HG03354 (cell line): ENCODE measurements at regions not wholly inside any gene's neighbourhood (a gene's known extent, or its start where the extent isn't known, plus 50 kb on each side); places are given as distances from the start of the nearest gene placed in this dataset.

Experiments
- ATAC-seq: cut with Tn5 transposase; IDR thresholded peaks from one replicate; pipeline ENCODE4 v1.9.1; 2021; ENCODE audit warnings: mild to moderate bottlenecking; ENCODE audit not compliant: unreplicated experiment, poor library complexity, severe bottlenecking

DNA sequence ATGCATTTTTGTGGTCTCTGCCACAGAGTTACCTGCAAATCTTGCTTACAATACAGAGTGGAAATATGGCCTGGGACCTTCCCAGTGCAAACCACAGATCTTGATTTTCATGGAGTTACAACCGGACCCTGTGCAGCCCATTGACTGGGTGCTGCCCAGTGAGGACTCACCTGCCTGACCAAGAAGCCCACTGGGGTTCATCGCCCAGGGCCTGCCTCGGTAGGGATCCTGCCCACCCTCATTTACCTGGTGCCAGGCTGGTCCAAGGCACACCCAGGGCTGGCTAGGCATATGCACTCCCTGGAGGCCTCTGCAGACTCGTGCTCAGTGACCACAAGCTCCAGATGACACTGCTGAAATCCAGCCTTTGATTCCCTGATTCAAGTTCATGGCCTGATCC is 572.7 kb downstream of the NPHP4 start:
- ATAC-seq, result no peak

DNA sequence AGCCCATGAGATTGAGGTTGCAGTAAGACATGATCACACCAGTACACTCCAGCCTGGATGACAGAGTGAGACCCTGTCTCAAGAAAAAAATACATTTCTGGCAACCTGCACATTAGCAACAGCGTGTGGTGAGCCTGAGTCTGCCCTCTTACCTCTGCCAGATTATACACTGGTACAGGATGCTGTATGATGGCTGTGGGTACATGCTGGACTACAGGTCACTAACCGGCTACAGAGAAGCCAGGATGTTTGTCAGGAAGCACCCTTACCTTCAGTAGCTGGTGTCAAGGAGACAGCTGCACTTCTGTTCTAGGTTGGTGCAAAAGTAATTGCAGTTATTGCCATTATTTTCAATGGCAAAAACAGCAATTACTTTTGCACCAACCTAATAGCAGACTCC is 575.7 kb downstream of the NPHP4 start:
- no peak for ATAC-seq

DNA sequence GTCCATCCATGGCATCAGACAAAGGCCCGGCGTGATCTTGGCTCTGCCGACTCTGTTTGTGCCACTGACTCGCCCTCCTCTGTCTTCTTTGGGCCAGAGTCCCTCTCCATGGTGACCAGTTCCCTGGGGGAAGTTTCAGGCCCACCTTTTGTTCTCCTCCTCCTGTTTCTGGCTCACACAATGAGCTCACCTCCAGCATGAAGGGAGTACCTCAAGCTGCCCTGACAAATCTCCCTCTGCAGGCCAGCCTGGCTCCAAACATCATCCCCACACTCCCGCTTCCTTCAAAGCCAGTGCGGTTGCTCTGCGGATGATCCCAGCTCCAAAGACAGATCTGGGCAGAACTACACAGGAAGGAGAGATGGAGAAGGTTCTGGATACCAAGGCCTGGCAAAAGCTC is 576.6 kb downstream of the NPHP4 start:
- ATAC-seq, result no peak

DNA sequence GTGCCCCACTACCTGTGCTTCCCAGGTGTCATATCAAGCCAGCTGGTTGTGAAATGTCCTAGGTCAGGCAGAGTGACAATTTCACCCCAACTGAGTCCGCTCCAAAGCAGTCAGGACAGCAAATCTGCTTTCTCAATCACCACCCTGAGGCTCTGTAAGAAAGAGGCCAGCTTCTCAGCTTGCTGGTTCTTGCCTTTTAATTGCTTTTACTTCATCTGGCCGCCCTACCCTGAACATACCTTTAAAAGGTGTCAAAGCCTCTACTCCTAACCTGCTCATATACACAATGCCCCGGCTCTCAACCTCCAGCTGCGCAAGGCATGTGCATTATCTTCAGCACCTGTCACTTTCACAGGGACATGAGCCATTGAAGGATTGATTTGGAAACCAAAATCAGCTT is 581.6 kb downstream of the NPHP4 start:
- ATAC-seq, result no peak

DNA sequence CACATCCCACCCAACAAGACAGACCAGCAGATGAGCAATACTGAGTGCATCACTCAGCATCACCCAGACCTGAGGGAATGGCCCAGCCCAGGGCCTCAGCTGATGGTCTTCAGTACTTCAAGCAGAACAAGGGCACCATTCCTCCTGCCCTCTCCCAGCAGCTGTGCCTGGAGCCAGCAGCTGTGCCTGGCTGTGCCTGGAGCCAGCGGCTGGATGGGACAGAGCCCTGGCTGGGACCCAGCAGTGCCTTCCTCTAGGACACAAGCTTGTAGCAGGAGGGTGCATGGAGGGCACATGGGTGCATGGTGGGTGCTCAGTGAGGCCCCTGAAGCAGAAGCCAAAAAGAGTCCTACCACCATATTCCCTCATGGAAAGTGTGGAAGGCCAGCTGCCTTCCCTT is 583.8 kb downstream of the NPHP4 start:
- no peak for ATAC-seq

DNA sequence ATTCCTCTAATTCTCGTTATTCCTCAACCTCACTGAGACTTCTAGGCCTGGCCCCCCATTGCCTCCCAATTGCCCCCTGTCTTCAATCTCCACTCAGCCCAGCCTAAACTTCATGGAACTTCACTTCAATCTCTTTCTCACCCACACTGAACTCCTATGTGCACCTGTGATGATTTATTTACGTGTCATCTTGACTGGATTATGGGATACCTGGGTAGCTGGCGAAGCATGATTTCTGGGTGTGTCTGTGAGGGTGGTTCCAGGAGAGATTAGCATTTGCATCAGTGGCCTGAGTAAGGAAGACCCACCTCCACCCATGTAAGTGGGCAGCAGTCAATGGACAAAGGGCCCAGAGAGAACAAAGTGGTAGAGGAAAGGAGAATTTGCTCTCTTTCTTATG is 587.0 kb downstream of the NPHP4 start:
- no peak for ATAC-seq

DNA sequence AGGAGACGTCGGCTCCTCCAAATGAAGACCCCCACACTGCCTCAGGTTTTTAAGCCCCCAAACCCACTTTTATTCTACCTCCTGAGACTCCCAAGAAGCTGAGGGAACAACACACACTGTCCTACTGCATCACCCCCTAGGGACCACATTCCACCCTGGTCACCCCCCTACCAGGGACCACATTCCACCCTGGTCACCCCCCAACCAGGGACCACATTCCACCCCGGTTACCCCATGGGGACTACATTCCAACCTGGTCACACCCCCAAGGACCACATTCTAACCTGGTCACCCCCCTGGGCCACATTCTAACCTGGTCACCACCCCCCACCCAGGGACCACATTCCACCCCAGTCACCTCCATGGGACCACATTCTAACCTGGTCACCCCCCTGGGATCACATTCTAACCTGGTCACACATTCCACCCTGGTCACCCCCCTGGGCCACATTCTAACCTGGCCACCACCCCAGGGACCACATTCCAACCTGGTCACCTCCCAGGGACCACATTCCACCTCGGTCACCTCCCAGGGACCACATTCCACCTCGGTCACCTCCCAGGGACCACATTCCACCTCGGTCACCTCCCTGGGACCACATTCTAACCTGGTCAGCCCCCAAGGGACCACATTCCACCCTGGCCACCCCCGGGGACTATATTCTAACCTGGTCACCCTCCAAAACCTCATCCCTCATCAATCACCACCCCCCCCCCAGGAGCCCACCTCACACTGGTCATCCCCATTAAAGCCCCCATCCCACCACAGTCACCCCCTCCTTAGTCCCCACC is 587.6 kb downstream of the NPHP4 start:
- no peak for ATAC-seq

DNA sequence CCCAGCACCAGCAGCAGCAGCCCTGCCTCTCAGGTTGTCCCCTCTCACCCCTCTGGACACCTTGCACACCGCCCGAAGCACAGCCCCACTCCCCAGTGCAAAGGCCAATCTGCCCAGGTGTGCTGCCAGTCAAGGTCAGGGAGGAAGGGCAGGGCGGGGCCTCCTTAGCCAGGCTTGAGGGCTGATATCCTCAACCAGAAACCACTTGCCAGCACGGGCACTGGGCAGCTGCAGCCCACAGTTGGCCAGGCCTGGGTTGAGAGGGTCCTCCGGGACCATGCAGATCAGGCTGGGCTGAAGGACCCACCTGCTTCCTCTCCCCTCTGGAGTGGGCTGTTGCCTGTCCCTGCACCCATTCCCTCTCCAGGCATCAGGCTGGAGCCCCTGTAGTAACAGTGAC is 588.3 kb downstream of the NPHP4 start:
- no peak for ATAC-seq

DNA sequence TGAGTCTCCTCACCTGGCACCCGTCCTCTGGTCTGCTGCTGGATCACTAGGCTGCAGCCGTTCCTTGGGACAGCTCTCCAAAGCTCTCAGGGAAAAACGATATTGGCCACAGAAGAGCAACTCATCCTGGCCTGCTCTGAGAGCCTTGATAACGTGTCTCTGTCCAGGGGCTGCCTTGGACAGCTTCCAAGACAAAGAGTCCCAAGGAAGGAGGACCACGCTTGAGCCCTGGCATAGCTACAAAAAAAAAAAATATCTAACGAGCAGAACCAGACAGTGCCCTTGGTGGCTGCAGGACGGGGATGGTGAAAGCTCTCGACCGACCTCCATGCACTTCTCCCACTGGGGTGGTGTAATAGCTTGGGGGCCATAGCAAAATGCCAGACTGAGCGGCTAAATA is 589.6 kb downstream of the NPHP4 start:
- no peak for ATAC-seq

DNA sequence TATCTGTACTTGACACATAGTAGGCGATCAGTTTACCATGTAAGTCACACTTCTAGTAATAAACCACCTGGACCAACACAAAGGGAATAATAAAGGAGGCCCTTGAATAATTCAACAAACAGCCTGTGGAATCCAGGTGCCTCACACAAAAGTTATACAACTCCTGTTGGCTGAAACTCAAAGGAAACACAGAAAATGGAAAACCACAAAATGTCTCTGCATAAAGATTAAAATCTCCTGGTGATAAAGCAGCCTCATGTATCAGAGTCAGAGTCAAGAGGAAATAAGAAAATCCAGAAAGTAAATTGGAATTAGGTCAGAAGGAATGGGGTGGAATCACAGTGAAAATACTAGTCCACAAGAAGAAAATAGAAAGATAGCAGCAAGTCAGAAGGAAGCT is 592.5 kb downstream of the NPHP4 start:
- no peak for ATAC-seq

DNA sequence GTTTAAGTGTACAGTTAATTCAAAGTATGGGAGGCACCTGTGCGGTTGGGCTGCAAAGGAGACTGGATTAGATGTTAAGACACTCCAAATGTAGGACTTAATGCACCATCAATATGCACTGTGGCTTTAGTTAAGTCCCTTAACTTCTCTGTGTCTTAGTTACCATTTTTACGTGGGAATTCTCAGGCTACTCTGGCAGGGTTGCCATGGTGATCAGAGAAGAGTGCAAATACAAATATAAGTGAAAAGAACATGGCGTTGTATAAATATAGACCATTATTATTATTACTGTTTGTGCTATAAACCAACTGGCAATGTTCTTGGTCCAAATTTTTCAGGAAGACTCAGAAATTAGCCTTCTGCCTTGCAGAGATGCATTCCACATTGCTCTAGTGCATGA is 595.6 kb downstream of the NPHP4 start:
- ATAC-seq, result no peak

DNA sequence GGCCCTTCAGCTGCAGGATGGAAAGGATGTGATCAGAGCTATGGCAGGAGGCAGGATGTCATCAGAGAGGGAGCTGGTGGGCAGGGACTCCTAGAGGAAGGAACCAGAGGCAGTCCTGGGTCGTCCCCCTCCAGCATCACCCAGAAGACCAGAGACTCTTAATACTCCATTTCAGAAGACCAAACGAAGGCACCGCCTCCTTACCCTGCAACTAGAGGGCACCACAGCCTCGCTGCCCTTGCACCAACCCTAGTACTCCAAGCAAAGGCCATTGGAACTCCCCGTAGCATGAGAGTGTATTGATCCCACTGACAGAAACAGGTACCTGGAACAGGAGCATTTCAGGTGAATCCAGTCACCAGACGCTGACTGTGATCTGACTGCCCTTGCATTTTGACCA is 598.1 kb downstream of the NPHP4 start:
- ATAC-seq, result no peak

DNA sequence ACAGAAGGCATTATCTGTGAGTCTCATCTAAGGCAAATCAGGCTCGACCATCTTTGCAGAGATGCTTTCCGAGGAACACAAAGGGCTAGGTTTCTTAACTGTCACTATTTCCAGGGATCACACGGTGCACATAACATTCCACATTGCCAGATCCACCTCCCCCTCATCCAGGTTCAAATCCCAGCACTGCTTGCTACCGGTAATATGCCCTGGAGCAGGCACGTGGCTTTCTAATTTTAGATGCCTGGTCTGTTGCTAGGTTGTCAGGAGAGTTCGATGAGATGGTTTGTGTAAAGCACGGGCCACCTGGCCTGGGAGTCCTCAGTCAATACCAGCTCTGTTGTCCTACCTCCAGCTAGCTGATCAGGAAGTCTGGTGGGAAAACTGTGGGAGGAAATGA is 598.6 kb downstream of the NPHP4 start:
- no peak for ATAC-seq

DNA sequence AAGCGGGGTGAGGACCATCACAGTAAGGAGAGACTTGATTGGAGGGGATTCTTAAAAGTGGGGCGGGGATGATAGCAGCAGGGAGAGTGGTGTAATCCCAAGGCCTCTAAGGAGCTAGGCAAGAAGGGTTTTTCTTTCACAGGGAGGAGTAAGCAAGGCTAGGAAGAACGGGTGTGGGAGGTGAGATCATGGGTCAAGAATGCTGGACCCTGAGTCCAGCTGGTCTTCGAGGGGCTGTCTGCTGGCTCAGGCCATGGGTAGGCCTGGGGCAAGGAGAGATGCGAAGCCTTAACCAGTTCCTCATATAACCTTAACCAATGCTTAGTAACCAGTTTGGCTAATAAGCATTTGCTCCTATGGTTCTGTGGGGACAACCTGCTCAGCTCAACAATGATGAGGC is 599.1 kb downstream of the NPHP4 start:
- no peak for ATAC-seq

DNA sequence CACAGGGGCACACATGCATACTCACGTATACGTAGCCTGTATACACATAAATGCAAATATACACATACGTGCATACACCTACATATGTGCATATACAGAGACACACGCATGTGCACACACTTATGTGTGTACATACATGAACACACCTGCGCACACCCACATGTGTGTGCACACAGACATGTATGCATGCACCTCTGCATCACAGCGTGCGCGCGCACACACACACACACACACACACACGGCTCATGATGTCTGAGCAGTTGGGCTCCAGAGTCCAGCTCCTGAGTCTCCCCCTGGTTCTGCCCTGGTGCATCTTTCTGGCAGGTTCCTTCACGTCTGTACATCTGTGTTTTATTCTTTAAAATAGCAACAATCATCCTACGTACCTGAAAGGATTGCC is 600.5 kb downstream of the NPHP4 start:
- no peak for ATAC-seq

DNA sequence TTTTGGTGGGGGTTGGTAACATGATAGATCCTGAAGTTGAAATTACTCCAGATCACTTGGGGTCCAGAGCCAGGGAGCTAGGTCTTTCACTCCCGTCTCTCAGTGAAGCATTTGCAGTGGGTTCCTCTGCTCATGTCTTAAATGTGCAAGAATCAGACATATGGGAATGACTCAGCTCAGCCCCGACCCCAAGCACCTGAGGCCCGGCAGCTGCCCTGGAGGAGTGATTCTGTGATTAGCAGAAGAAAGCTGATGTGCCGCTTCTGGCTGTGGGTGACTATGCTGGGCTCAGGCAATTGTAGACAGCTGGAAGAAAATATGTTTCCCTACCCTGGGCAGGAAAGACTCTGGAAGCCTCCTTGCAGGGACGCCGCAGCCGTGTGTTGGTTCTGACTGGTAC is 601.7 kb downstream of the NPHP4 start:
- ATAC-seq, result no peak

DNA sequence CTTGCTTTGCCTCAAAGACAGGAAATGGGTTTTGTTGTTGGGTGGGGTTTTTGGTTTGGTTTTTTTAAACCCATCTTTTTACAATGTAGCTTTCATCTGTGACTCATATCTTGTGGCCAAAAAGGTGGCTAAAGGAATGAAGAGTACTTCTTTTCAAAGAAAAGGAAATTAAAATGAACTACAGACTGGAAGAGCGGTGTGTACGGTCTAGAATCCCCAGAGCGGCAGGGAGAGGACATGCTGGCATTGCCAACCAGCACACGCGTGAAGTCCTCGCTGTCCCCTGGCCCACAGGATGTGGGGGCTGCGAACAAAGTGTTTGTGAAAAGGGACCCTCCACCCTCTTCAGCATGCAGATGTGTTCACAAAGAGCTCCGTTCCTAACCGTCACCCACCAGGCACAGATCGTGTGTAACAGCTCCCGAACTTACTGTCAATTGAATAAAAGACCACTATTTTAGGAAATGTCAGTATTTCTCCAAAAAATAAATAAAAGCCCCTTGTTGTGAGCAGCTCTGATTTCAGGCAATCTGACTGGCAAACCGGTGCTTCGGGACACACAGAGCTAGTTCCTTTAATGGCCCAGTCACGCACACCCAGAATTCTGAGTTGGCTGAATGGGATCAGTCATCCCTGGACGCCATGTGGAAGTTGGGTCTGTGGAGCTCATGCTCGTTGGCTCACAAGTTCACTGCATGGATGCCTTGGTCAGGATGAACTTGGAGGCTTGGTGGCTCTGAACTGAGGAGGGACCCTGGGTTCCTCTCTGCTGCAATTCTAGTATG is 602.9 kb downstream of the NPHP4 start:
- ATAC-seq, result no peak

DNA sequence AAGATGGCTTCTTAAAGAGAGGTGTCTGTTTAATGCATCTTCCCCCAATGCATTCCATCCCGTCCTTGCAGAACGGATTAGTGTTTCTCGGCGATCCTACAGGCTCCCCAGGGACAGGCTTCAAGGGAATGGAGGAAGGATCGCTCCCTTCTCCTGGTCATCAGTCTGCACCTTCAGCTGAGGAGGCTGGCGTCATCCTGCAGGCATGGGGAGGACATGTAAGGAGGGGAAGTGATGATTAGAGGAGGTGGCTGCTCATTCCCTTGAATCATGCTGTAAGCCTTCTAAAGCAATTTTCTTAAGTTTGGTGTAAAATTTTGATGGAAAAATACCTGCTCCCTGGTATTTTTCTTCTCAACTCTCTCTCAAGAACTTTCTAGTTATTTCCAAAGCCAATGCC is 603.6 kb downstream of the NPHP4 start:
- ATAC-seq, result no peak

DNA sequence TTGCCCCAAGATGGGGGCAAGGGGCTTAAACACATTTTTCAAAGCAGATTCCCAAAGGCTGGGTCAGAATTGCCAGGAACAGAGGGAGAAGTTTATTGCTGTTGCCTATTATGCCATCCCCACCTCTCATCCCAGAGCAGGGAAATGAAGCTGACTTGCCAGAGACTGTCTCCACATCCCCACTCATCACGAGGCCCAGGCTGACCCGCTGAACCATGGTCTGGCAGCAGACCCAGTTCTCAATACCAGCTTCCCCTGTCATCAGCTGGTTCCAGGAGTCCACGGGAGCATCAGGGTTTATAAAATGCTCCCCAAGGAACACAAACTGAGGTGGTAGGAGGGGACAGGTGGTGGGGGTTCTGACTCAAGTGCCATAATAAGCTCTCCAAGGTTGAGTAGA is 605.9 kb downstream of the NPHP4 start:
- ATAC-seq, result no peak

DNA sequence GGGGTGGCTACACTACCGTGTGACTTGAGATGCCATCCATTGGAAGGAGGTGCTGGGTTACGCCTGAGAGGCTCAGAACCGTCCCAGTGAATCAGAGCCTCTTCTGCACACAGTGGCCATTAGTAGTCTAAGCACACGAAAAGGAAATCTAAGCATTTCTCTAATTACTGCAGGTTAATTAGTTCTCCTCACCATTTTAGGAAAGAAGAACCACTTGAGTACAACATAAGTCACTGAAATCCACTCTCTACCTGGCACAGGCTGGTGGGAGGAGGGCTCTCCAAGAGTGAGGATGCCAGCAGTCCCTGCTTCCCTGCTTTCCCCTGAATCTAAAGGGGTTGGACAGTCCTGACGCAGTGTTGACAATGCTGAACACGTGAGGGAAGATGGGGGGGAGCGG is 606.3 kb downstream of the NPHP4 start:
- no peak for ATAC-seq

DNA sequence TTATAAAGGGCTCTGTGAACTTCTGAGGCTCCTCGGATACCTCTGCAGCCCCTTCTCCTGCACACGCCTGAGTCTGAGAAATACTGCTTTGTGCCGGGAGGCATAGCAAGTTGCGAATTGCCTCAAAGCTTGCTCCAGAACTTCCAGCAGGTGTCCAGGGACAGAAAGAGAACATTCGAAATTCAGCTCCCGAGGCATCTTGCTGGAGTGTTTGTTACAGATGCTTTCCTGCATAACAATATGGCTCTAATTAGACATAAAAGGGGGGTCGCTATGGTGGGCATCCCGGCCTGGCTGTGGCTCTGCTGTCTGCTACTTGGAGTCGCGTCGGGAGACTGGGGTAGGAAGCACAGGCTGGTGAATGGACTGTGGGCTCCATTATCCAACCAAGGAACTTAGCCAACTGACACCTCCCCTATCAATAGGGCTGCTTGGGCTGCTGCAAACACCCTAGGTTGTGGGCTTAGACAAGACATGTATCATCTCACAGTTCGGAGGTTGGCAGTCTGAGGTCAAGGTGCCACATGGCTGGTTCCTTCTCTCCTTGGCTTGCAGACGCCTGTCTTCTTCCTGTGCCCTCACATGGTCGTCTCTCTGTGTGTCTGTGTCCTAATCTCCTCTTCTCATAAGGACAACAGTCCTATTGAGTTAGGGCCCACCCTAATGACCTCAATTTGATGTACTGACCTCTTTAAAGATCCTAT is 607.0 kb downstream of the NPHP4 start:
- ATAC-seq, result no peak
